Erythroblast (primary cell): ENCODE measurements at regions not wholly inside any gene's neighbourhood (a gene's known extent, or its start where the extent isn't known, plus 50 kb on each side); places are given as distances from the start of the nearest gene placed in this dataset.

Experiments used
- DNase-seq, 2 experiments: peaks; one replicate each; lab custom pipeline; 2025; lab: John Stamatoyannopoulos, UW
- GATA1 ChIP-seq: IDR thresholded peaks from 2 replicates; pipeline ENCODE4 v1.6.1; 2011; ENCODE audit warnings: low read depth, mild to moderate bottlenecking, control low read depth, low read length, moderate library complexity
- POLR2A ChIP-seq: IDR thresholded peaks from 2 replicates; pipeline ENCODE4 v1.6.1; 2011; ENCODE audit warnings: mild to moderate bottlenecking, low read length

DNA sequence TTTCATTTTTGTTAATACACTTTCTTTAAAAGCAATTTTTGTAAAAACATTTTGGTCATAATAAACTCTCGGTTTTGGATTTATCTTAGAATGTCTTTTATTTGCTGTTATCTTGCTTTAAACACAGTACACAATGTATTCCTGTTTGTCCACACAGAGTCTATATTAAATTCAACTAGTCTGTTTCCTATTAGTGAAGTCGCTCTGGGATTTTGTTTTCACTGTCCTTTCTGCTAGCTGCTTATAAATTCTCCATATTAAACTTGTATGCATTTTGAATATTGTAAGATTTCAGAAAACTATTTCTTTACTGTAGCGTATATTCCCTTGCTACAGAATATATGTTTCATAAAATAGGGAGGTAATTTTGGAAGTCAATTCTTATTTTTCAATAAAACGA is 630.2 kb downstream of the HDGFL1 start:
- DNase-seq, result no peak
- TF ChIP-seq GATA1, result no peak
- TF ChIP-seq POLR2A, result no peak

DNA sequence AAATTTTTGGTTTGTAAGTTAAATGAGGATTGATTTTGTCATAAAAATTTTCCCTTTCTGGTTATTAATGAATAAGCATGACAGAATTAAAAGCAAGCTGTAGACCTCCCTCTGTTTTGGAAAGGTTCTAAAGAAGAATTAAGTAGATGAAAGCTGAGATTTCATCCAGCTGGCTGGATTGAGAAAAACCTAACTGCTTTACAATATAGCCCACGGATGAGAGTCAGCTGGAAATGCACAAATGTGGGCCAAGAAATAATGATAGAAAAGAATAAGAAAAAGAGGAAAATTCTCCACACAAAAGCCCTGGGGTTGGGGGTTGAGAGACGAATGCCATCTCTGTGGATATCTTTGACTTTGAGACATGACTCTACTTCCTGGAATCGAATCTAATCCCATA is 631.6 kb downstream of the HDGFL1 start:
- TF ChIP-seq GATA1 (no peak), POLR2A (no peak)
- no peak for DNase-seq

DNA sequence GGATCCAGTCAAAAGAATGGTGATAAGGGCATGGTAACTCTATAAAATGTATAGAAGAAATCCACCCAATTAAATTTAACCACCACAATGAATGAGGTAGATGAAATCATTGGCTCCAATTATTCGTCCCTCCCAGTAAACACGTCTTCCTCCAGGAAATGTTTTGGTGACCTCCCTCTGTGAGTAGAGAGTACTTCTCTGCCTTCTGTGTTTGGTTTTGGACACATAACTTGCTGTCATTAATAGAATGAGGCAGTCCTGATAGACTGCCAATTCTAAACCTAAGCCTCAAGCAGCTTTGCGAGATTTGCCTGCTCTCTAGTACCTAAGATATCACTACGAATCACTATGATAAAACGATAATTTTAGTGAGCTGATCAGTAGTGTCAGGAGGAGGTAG is 632.8 kb downstream of the HDGFL1 start:
- DNase-seq, result no peak
- TF ChIP-seq GATA1, result no peak
- TF ChIP-seq POLR2A, result no peak

DNA sequence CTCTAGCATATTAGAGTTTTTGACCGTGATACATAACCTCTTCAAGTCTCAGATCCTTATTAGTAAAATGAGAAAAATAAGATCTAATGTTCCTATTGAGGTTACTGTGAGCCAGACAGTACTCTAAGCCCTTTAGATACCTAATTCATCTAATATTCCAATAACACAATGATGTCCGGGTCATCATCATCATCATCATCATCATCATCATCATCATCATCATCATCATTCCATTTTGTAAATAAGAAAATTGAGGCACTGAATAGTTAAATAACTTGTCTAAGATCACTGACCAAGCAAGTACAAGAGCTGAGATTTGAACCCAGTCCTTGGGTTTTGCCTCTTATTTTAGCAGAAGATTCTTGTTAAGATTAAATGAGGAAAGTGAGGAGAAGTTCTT is 643.0 kb downstream of the HDGFL1 start:
- TF ChIP-seq GATA1, result no peak
- no peak for TF ChIP-seq POLR2A
- no peak for DNase-seq

DNA sequence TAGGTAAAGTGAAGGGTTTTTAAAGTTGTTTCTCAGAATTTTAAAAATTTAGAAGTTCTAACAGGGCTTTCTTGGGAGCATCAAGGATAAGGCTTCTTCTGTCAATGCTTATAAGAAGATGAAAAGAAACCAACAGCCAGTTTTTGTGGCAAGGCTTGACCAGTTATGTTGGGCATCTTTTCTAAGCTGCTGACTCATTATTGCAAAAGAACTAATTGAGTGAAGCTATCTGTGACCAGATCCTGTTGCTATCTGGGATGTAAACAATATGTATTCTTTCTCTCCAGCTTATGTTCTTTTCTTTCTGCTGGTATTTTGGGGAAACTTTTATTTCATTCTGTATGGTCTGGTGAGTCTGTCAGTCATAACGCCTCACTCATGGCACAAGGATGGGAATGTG is 643.8 kb downstream of the HDGFL1 start:
- DNase-seq, result no peak
- no peak for TF ChIP-seq POLR2A
- TF ChIP-seq GATA1, result no peak

DNA sequence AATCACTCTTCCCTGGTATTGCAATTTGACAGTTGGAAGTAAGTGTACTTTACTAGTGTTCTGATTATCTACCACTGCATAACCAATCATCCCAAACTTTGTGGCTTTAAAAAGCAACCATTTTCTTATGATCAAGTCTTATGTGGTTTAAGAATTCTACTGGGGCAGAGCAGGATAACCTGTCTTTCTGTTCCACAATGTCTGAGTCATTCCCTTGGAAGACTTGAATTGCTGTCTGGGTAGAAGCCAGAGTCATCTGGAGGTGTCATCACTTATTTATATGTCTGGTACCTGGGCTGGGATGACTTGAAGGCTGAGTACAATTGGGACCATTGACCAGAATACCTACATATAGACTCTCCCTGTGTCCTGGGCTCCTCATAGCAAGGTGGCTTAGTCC is 644.3 kb downstream of the HDGFL1 start:
- no peak for DNase-seq
- TF ChIP-seq POLR2A (no peak), GATA1 (no peak)

DNA sequence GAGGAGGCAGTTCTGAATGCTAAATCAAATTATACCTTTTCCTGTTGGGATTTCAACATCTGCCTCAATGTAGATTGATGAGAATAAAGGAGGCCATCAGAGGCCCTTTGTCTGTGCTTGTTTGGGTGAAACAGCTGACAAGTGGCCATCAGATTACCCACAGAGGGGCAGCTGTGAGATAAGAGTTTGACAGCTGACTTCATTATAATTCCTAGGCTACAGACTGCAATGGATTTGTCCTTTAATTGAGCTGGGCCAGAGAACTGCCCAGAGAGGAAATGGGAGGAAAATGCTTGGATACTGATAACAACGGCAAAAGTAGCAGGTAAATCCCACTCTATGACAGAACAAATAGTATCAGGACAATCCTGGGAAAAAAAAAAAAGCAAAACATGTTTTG is 649.4 kb downstream of the HDGFL1 start:
- TF ChIP-seq GATA1 (no peak), POLR2A (no peak)
- DNase-seq, result no peak

DNA sequence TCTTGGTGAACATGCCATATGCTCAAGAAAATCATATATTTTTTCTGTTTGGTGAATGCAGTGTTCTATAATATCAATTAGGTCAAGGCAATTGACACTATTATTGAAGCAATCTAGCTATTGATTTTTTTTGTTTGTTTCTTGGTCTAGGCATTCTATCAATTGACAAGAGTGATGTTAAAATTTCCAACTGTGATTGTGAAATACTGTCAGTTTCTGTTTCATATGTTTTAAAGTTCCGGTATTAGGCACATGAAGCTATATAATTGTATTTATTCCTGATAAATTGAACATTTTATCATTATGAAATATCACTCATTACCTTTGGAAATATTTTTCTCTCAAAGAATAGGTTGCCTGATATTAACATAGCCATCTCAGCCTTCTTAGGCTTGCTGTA is 653.4 kb downstream of the HDGFL1 start:
- no peak for TF ChIP-seq POLR2A
- TF ChIP-seq GATA1, result no peak
- no peak for DNase-seq

DNA sequence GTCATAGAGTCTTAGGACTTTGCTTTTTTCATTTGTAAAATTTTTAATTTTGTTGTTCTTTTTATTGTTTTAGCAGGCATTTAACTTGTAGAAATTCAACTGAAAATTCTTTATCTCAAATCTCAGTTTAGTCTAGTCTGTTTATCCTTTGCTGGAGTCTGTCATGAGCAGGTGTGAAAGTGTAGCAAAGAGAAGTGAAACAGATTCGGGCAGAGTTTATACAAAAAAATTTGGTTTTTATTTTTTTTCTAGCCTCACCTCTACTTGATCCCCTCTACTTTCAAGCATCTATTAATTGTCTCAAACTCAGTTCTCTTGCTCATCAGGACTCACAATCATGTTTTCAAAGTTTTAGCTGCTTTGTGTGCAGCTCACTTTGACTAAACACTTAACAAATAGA is 655.2 kb downstream of the HDGFL1 start:
- TF ChIP-seq GATA1 (no peak), POLR2A (no peak)
- DNase-seq, result no peak

DNA sequence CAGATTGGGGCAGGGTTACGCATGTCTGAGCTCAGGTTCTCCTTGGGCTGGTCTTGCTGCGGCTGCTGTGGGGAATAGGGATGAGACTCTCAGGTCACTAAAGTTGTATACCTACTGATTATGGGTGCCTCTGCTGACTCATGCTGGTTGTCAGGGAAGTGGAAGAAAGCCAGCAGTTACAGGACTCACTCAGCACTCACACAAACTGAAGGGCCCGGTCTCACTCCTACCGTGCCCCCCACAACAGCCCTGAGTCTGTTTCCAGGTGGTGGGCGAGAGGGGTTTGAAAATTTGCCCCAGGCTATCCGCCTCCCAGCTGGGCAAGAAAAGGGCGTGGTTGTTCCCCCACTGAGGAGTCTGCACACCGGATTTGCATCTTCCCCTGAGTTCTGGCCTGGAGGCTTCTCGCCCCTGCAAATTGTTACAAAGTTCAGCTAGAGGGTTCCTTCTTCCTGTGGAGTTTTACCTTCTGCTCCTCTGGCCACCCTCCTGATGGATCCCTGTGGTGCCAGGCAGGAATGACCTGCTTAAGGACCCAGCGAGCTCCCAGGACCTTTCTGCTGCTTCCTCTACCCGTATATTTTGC is 659.2 kb downstream of the HDGFL1 start:
- DNase-seq, result no peak
- TF ChIP-seq GATA1 (no peak), POLR2A (no peak)

DNA sequence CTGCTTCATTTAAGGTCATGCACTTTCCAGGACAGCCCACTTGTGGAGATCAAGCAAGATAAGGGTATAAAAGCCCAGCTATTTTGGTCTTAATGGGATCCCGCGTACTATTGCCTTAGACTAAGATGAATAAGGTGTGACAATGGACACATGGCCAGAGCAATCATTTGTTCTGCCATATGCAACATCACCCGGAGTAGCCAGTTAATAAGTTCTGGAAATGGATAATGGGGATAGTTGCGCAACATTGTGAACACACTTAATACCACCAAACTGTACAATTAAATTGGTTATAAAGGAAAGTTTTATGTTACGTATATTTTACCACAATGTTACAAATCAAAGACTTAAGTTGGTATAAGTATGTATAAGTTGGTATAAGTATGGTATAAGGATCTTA is 674.5 kb downstream of the HDGFL1 start:
- no peak for TF ChIP-seq GATA1
- no peak for TF ChIP-seq POLR2A

DNA sequence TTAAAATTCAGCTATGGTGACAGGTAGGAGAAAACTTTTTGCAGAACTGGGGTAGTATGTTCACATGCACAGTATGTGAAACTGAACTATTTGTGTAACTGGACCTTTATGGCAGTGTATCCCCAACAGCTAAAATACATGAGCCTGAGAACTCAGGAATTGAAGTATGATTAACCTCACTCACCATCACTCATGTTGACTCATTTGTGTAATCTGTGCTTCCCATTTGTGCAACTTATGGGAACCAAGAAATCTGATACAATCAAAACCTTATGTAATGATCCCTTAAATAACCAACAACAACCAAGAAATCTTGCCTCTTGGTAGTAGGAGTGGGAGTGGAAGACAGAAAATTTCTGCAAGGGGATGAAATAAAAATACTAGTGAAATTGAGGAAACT is 674.9 kb downstream of the HDGFL1 start:
- no peak for DNase-seq
- TF ChIP-seq POLR2A (no peak), GATA1 (no peak)

More for the DNA sequence above, 674.5 kb downstream of the HDGFL1 start:
- DNase-seq, result no peak

DNA sequence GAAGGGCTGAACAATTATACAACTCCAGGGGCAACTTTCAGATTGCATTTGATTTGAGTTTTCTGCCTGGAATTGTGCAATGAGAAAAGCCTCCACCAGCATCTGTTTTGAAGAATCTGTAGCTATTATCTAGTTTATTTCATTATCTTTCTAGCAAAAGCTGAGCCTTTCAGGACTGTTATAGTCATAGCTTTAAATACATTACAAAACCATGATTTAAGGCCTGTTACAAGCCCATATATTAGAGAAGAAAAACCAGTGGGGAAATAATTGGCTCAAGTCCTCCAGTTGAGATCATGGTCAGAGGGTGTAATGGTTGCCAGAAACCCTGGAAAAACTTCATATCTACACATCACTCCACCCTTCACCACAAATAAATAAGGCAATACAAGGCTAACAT is 676.2 kb downstream of the HDGFL1 start:
- DNase-seq, result no peak
- no peak for TF ChIP-seq POLR2A
- TF ChIP-seq GATA1, result no peak

DNA sequence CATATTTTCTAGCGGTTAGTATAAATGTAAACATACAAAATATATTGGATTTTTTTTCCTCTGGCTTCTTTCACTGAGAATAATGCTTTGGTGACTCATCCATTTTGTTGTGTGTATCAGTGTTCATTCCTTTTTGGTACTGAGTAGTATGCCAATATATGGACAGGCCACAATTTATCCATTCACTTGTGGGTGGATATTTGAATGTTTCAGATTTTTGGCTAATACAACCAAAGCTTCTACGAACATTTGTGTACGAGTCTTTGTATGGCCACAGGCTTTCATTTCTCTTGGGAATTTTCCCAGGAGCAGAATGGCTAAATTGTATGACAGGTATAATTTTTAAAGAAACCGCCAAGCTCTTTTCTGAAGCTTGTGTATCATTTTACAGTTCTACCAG is 677.5 kb downstream of the HDGFL1 start:
- TF ChIP-seq POLR2A (no peak), GATA1 (no peak)
- no peak for DNase-seq

DNA sequence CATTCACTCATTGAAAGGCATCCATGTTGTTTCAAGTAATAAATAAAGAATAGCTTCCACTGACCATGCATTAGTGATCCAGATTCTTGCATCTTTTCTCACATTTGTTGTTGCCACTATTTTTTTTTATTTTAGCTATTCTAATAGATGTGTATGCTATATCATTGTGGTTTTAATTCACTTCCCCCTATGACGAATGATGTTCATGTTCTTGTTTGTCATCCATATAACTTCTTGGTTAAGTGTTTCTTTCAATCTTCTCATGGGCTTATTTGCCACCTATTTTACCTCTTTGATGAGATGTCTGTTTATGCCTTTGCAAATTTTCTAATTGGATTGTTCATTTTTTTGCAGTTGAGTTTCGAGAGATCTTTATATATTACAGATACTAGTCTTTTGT is 681.2 kb downstream of the HDGFL1 start:
- TF ChIP-seq GATA1 (no peak), POLR2A (no peak)
- no peak for DNase-seq
